Endodermal cell (in vitro differentiated cells): ENCODE measurements at regions not wholly inside any gene's neighbourhood (a gene's known extent, or its start where the extent isn't known, plus 50 kb on each side); places are given as distances from the start of the nearest gene placed in this dataset.

ENCODE experiments used
- DNase-seq: peaks from one replicate; pipeline ENCODE4 v3.0.0-alpha.2; 2017
- H3K27ac ChIP-seq: 2 replicates; pipeline ENCODE4 v1.5.1; 2013; ENCODE audit warnings: mild to moderate bottlenecking, low read depth, low read length, moderate library complexity
- H3K27me3 ChIP-seq: 2 replicates; pipeline ENCODE4 v1.6.1; 2013; ENCODE audit warnings: mild to moderate bottlenecking, low read length, moderate library complexity; ENCODE audit not compliant: insufficient read depth, control insufficient read depth, poor library complexity, severe bottlenecking
- H3K36me3 ChIP-seq: 2 replicates; pipeline ENCODE4 v1.7.0; 2013; ENCODE audit warnings: mild to moderate bottlenecking, low read length, moderate library complexity; ENCODE audit not compliant: control insufficient read depth, insufficient read depth
- H3K4me1 ChIP-seq: one replicate; pipeline ENCODE4 v1.7.0; 2013; ENCODE audit warnings: low read length; ENCODE audit not compliant: control insufficient read depth, insufficient read depth
- H3K4me3 ChIP-seq: 2 replicates; pipeline ENCODE4 v1.5.1; 2013; ENCODE audit warnings: mild to moderate bottlenecking, low read length, moderate library complexity
- H3K9ac ChIP-seq: 2 replicates; pipeline ENCODE4 v1.6.1; 2013; ENCODE audit warnings: mild to moderate bottlenecking, low read length, moderate library complexity; ENCODE audit not compliant: poor library complexity, severe bottlenecking; ENCODE audit errors: extremely low read depth
- H3K9me3 ChIP-seq: 2 replicates; pipeline ENCODE4 v1.6.1; 2013; ENCODE audit warnings: mild to moderate bottlenecking, low read length, moderate library complexity; ENCODE audit not compliant: control insufficient read depth
- H3K27ac Mint-ChIP-seq: 2 replicates; pipeline ENCODE4 v1.8.0; 2020; ENCODE audit warnings: mixed read lengths
- H3K27me3 Mint-ChIP-seq: 2 replicates; pipeline ENCODE4 v1.8.0; 2021; ENCODE audit warnings: mild to moderate bottlenecking, mixed read lengths; ENCODE audit not compliant: insufficient read depth
- H3K36me3 Mint-ChIP-seq: 2 replicates; pipeline ENCODE4 v1.8.0; 2020; ENCODE audit warnings: low read depth, mixed read lengths
- H3K4me1 Mint-ChIP-seq: 2 replicates; pipeline ENCODE4 v1.8.0; 2020; ENCODE audit warnings: mixed read lengths
- H3K4me3 Mint-ChIP-seq: 2 replicates; pipeline ENCODE4 v1.8.0; 2020; ENCODE audit warnings: mild to moderate bottlenecking, moderate library complexity, mixed read lengths
- H3K9me3 Mint-ChIP-seq: 2 replicates; pipeline ENCODE4 v1.8.0; 2020; ENCODE audit warnings: mild to moderate bottlenecking, mixed read lengths
- WGBS, 2 experiments: methylation state at CpG; one replicate each; pipeline versions ENCODE4 v1.1.5 to v1.1.7; 2013; ENCODE audit warnings: missing lambda C conversion rate in 2 of 2, mixed read lengths in 1 of 2; ENCODE audit not compliant: insufficient coverage in 1 of 2, insufficient read length in 1 of 2; 5-methylcytosine and 5-hydroxymethylcytosine counted together
- TF ChIP-seq, protein P1 (sequence below): fragments of 200-600 bp; sonication (generic); conservative IDR thresholded peaks from 2 replicates; pipeline ENCODE4 v1.5.0; 2021; ENCODE audit warnings: antibody characterized with exemption, mild to moderate bottlenecking

- H3K4me3 ChIP-seq, result no peak overlapping the region
- Mint-ChIP-seq H3K4me1 (no peaks in the 10 kb centered on the region), H3K4me3 (no peak overlapping the region), H3K36me3 (peaks cover 3% of the 10 kb centered on the region), H3K27ac (no peak overlapping the region), H3K9me3 (peaks cover 4% of the 10 kb centered on the region), H3K27me3 (no peaks in the 10 kb centered on the region)
- WGBS, 2 experiments, result 84 to 100% methylated on average over 1 to 2 of the region's 2 CpGs
- DNase-seq, result no peak
- no peaks in the 10 kb centered on the region for H3K4me1 ChIP-seq
- H3K36me3 ChIP-seq, result no peaks in the 10 kb centered on the region
- TF ChIP-seq, protein P1, sequence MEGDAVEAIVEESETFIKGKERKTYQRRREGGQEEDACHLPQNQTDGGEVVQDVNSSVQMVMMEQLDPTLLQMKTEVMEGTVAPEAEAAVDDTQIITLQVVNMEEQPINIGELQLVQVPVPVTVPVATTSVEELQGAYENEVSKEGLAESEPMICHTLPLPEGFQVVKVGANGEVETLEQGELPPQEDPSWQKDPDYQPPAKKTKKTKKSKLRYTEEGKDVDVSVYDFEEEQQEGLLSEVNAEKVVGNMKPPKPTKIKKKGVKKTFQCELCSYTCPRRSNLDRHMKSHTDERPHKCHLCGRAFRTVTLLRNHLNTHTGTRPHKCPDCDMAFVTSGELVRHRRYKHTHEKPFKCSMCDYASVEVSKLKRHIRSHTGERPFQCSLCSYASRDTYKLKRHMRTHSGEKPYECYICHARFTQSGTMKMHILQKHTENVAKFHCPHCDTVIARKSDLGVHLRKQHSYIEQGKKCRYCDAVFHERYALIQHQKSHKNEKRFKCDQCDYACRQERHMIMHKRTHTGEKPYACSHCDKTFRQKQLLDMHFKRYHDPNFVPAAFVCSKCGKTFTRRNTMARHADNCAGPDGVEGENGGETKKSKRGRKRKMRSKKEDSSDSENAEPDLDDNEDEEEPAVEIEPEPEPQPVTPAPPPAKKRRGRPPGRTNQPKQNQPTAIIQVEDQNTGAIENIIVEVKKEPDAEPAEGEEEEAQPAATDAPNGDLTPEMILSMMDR, result no peak
- H3K9me3 ChIP-seq, result no peaks in the 10 kb centered on the region
- H3K27me3 ChIP-seq, result no peaks in the 10 kb centered on the region
- no peak overlapping the region for H3K9ac ChIP-seq
- H3K27ac ChIP-seq, result no peak overlapping the region
Observed at GRCh38 chr6:91509711-91510110, 922.8 kb upstream of the MAP3K7 start.

- Histone ChIP-seq H3K4me1 (no peaks in the 10 kb centered on the region), H3K4me3 (no peak overlapping the region), H3K27ac (no peak overlapping the region), H3K9ac (no peak overlapping the region), H3K9me3 (no peaks in the 10 kb centered on the region), H3K27me3 (no peaks in the 10 kb centered on the region), H3K36me3 (no peaks in the 10 kb centered on the region)
- no peaks in the 10 kb centered on the region for H3K27me3 Mint-ChIP-seq
- H3K27ac Mint-ChIP-seq, result no peak overlapping the region
- peaks cover 3% of the 10 kb centered on the region for H3K36me3 Mint-ChIP-seq
- TF ChIP-seq, protein P1, result no peak
- WGBS, 2 experiments, result 97 to 100% methylated on average over 1 to 2 of the region's 2 CpGs
- no peak overlapping the region for H3K4me3 Mint-ChIP-seq
- no peaks in the 10 kb centered on the region for H3K4me1 Mint-ChIP-seq
- peaks cover 4% of the 10 kb centered on the region for H3K9me3 Mint-ChIP-seq
- DNase-seq, result no peak
Observed at GRCh38 chr6:91509039-91509438, 922.2 kb upstream of the MAP3K7 start.

DNA sequence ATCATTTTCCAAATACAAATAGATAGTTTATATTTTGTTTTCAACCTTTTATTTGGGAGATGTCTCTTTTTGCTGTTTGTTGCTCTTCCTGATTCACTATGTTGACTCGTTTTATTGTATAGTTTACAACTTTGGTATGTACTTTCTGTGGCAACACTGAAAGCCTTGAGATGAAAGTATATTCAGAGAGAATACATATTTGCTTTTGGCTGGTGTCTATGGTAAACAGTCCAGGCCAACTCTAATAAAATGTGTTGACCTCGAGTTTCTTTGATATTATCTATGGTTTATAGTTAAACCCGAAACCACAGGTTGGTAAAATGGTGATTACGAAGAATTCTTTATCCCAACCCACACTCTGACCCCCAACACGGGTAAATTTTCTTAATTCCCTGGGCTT lies 919.6 kb upstream of the MAP3K7 start:
- no peaks in the 10 kb centered on the region for H3K27me3 Mint-ChIP-seq
- peaks cover 3% of the 10 kb centered on the region for H3K36me3 Mint-ChIP-seq
- no peak overlapping the region for H3K4me3 Mint-ChIP-seq
- Histone ChIP-seq H3K27ac (no peak overlapping the region), H3K27me3 (no peaks in the 10 kb centered on the region), H3K4me3 (no peak overlapping the region), H3K9me3 (no peaks in the 10 kb centered on the region), H3K36me3 (no peaks in the 10 kb centered on the region), H3K4me1 (no peaks in the 10 kb centered on the region), H3K9ac (no peak overlapping the region)
- TF ChIP-seq, protein P1, result no peak
- 85 to 100% methylated on average over 2 to 5 of the region's 5 CpGs for WGBS, 2 experiments
- no peaks in the 10 kb centered on the region for H3K4me1 Mint-ChIP-seq
- H3K27ac Mint-ChIP-seq, result no peak overlapping the region
- DNase-seq, result no peak
- peaks cover 4% of the 10 kb centered on the region for H3K9me3 Mint-ChIP-seq
